Liver (tissue), 7 donors: ENCODE measurements at regions not wholly inside any gene's neighbourhood (a gene's known extent, or its start where the extent isn't known, plus 50 kb on each side); places are given as distances from the start of the nearest gene placed in this dataset.

Experiments used
- DNase-seq: peaks from one replicate; pipeline ENCODE4 v3.0.0-alpha.2; 2017; ENCODE audit warnings: low spot score
- H3K27ac ChIP-seq, 2 donors: one replicate each; pipeline ENCODE4 v1.7.0; 2013; ENCODE audit warnings: inconsistent platforms in 2 of 2, low read length in 2 of 2, control low read depth in 1 of 2, low read depth in 1 of 2, mild to moderate bottlenecking in 1 of 2
- H3K27me3 ChIP-seq, 4 donors: one replicate each; pipeline versions ENCODE4 v1.6.1 to v1.7.0; 2013; ENCODE audit warnings: low read length in 3 of 4, inconsistent platforms in 1 of 4, mild to moderate bottlenecking in 1 of 4, moderate library complexity in 1 of 4; ENCODE audit not compliant: control insufficient read depth in 4 of 4, insufficient read depth in 4 of 4
- H3K36me3 ChIP-seq, 4 donors: one replicate each; pipeline versions ENCODE4 v1.6.1 to v1.7.0; 2013; ENCODE audit warnings: low read length in 3 of 4, mild to moderate bottlenecking in 3 of 4, low read depth in 1 of 4, moderate library complexity in 1 of 4; ENCODE audit not compliant: control insufficient read depth in 4 of 4, insufficient read depth in 3 of 4
- H3K4me1 ChIP-seq, 4 donors: one replicate each; pipeline versions ENCODE4 v1.6.1 to v1.7.0; 2013; ENCODE audit warnings: low read length in 3 of 4, mild to moderate bottlenecking in 3 of 4, moderate library complexity in 1 of 4; ENCODE audit not compliant: control insufficient read depth in 4 of 4, insufficient read depth in 4 of 4
- H3K4me3 ChIP-seq, 3 donors: one replicate each; pipeline versions ENCODE4 v1.6.1 to v1.7.0; 2013; ENCODE audit warnings: low read length in 3 of 3, control low read depth in 1 of 3, low read depth in 1 of 3, mild to moderate bottlenecking in 1 of 3
- H3K9ac ChIP-seq, 2 donors: one replicate each; pipeline ENCODE4 v1.7.0; 2013; ENCODE audit warnings: low read length in 2 of 2, mild to moderate bottlenecking in 2 of 2, moderate library complexity in 2 of 2, control low read depth in 1 of 2, low read depth in 1 of 2
- H3K9me3 ChIP-seq, 4 donors: one replicate each; pipeline versions ENCODE4 v1.6.1 to v1.7.0; 2013; ENCODE audit warnings: low read length in 3 of 4; ENCODE audit not compliant: control insufficient read depth in 4 of 4
- ATF3 ChIP-seq: IDR thresholded peaks from 2 replicates; pipeline ENCODE4 v1.6.1; 2016; ENCODE audit warnings: antibody characterized with exemption
- FOXA1 ChIP-seq: IDR thresholded peaks from 2 replicates; pipeline ENCODE4 v1.6.1; 2016; ENCODE audit warnings: antibody characterized with exemption
- FOXA2 ChIP-seq: IDR thresholded peaks from 2 replicates; pipeline ENCODE4 v1.6.1; 2016; ENCODE audit warnings: antibody characterized with exemption
- GABPA ChIP-seq, 2 donors: IDR thresholded peaks in 1 of 2; conservative IDR thresholded peaks in 1 of 2; 2 replicates each; pipeline ENCODE4 v1.6.1; 2016; ENCODE audit warnings: antibody characterized with exemption in 2 of 2, mild to moderate bottlenecking in 1 of 2, moderate library complexity in 1 of 2
- HNF4A ChIP-seq, 2 donors: conservative IDR thresholded peaks; 2 replicates each; pipeline ENCODE4 v1.6.1; 2016; ENCODE audit warnings: antibody characterized with exemption in 2 of 2, mild to moderate bottlenecking in 2 of 2
- MAX ChIP-seq: IDR thresholded peaks from 2 replicates; pipeline ENCODE4 v1.6.1; 2016; ENCODE audit warnings: antibody characterized with exemption
- REST ChIP-seq: IDR thresholded peaks from 2 replicates; pipeline ENCODE4 v1.6.1; 2016; ENCODE audit warnings: antibody characterized with exemption, mild to moderate bottlenecking
- RXRA ChIP-seq, 2 donors: IDR thresholded peaks; 2 replicates each; pipeline ENCODE4 v1.6.1; 2017 to 2018; ENCODE audit warnings: antibody characterized with exemption in 2 of 2, mild to moderate bottlenecking in 1 of 2
- TAF1 ChIP-seq: conservative IDR thresholded peaks from 2 replicates; pipeline ENCODE4 v1.6.1; 2016; ENCODE audit warnings: antibody characterized with exemption, mild to moderate bottlenecking
- WGBS: extraction: QIAGEN DNeasy Blood & Tissue Kit; methylation state at CpG from one replicate; pipeline ENCODE4 v1.1.7; 2013; 5-methylcytosine and 5-hydroxymethylcytosine counted together
- donor health status: healthy.
- donor health status: healthy.
- donor health status: healthy.
- donor health status: healthy.

- TF ChIP-seq REST: no peak
These were observed 75.6 kb upstream of the NEURL1B start (continued) for GRCh38 chr5:172565455-172565854.

- peaks cover 0 to 7% (median 1%) of the 10 kb centered on the region in 4 donors for H3K4me1 ChIP-seq
- H3K9me3 ChIP-seq: no peaks in the 10 kb centered on the region
- H3K27ac ChIP-seq: no peak overlapping the region
- DNase-seq: no peak
- no peak overlapping the region for H3K9ac ChIP-seq
- WGBS: 90% methylated on average over 4 of the region's 4 CpGs
- H3K27me3 ChIP-seq: no peaks in the 10 kb centered on the region
- H3K4me3 ChIP-seq: no peak overlapping the region
- H3K36me3 ChIP-seq: no peaks in the 10 kb centered on the region
- TF ChIP-seq ATF3: no peak
- TF ChIP-seq GABPA (IDR thresholded peaks at IDR 0.05 in 1 of 2, conservative IDR thresholded peaks at IDR 0.05 in 1 of 2): no peak
These were observed 76.2 kb upstream of the NEURL1B start for GRCh38 chr5:172564883-172565282.

- no peaks in the 10 kb centered on the region for H3K9me3 ChIP-seq
- H3K4me3 ChIP-seq: no peak overlapping the region
- TF ChIP-seq RXRA (IDR thresholded peaks at IDR 0.05) (peak in 1 of 2 donors; percentile 40), FOXA1 (peak; percentile 65), REST (no peak), TAF1 (no peak), MAX (peak; percentile 93), FOXA2 (peak; percentile 63), HNF4A (conservative IDR thresholded peaks at IDR 0.05) (peak in 1 of 2 donors; percentile 43)
- H3K9ac ChIP-seq: no peak overlapping the region
- peaks cover 0 to 7% (median 1%) of the 10 kb centered on the region in 4 donors for H3K4me1 ChIP-seq
- no peaks in the 10 kb centered on the region for H3K27me3 ChIP-seq
- no peak overlapping the region for H3K27ac ChIP-seq
- WGBS: 37% methylated on average over 11 of the region's 11 CpGs
- no peak for DNase-seq
- no peaks in the 10 kb centered on the region for H3K36me3 ChIP-seq
These were observed 76.9 kb upstream of the NEURL1B start for GRCh38 chr5:172564188-172564587.
